Gastrocnemius medialis (tissue), 4 donors: ENCODE measurements at regions not wholly inside any gene's neighbourhood (a gene's known extent, or its start where the extent isn't known, plus 50 kb on each side); places are given as distances from the start of the nearest gene placed in this dataset.

Source experiments
- ATAC-seq, 2 donors: fragments of 150-250 bp; one replicate each; pipeline ENCODE4 v1.9.1; 2016
- DNase-seq, 2 donors: peaks; one replicate each; pipeline ENCODE4 v3.0.0-alpha.2; 2019
- H3K27ac ChIP-seq, 4 donors: fragments of 200-600 bp; sonication (generic); 1 replicate in 1 of 4; 2 replicates in 3 of 4; pipeline ENCODE4 v1.5.1; 2016 to 2018; ENCODE audit warnings: mild to moderate bottlenecking in 2 of 4, moderate library complexity in 1 of 4
- H3K27me3 ChIP-seq, 3 donors: fragments of 200-600 bp; sonication (generic) in 2 of 3; 1 replicate in 1 of 3; 2 replicates in 2 of 3; pipeline versions ENCODE4 v1.5.1 to v1.6.0; 2016 to 2019; ENCODE audit warnings: mild to moderate bottlenecking in 1 of 3, moderate library complexity in 1 of 3
- H3K36me3 ChIP-seq, 2 donors: fragments of 200-600 bp; sonication (generic) in 1 of 2; one replicate each; pipeline ENCODE4 v1.5.1; 2017 to 2018
- H3K4me1 ChIP-seq, 2 donors: fragments of 200-600 bp; sonication (generic) in 1 of 2; one replicate each; pipeline ENCODE4 v1.5.1; 2016 to 2017; ENCODE audit warnings: mild to moderate bottlenecking in 2 of 2
- H3K4me3 ChIP-seq, 4 donors: fragments of 200-600 bp; sonication (generic) in 3 of 4; 1 replicate in 1 of 4; 2 replicates in 3 of 4; pipeline ENCODE4 v1.5.1; 2016 to 2019; ENCODE audit warnings: mild to moderate bottlenecking in 2 of 4
- H3K9me3 ChIP-seq, 3 donors: fragments of 200-600 bp; sonication (generic) in 2 of 3; 1 replicate in 1 of 3; 2 replicates in 2 of 3; pipeline ENCODE4 v1.5.1; 2016 to 2019
- CTCF ChIP-seq, 5 experiments: fragments of 450-650 bp in 3 of 5; fragments of 200-600 bp in 2 of 5; sonication (generic) in 2 of 5; IDR thresholded peaks in 4 of 5; conservative IDR thresholded peaks in 1 of 5; 1 replicate in 4 of 5; 2 replicates in 1 of 5; pipeline ENCODE4 v1.5.1; 2016 to 2019; ENCODE audit warnings: antibody characterized with exemption in 5 of 5, mild to moderate bottlenecking in 3 of 5, moderate library complexity in 3 of 5
- POLR2A ChIP-seq, 2 donors: fragments of 450-650 bp; IDR thresholded peaks; one replicate each; pipeline ENCODE4 v1.6.1; 2017; ENCODE audit warnings: antibody characterized with exemption in 2 of 2, mild to moderate bottlenecking in 2 of 2, moderate library complexity in 2 of 2
- in situ Hi-C, 4 donors: fragments of 200-750 bp; cut with MboI; loops; one replicate each; pipeline versions ENCODE4 v1.15.0 to v1.8.0; 2017; ENCODE audit warnings: low sequenced_read_pairs in 4 of 4
- intact Hi-C: fragments of 100-400 bp; cut with DNase I; formaldehyde crosslinking; loops from one replicate; pipeline ENCODE4 v1.15.1; 2023; ENCODE audit warnings: low total_unique reads

DNA sequence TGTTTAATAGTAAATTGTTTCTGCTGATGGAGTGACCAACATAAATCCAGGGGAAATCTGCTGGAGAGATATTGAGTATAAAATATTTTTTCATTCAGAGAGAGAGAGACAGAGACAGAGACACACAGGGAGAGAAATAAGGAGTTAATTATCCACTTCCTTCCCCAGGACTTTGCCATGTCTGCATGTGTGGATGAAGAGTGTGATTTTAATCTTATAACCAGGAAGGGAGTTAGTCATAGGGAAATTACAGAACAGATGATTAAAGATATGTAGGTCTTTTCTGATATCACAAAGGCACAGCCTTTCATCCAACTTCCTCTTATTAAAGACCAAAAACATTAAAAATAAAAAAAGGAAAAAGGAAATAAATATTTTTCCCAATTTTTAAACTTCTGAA is 526.3 kb downstream of the SPRY1 start:
- DNase-seq (no peak), ATAC-seq (no peak)
- Histone ChIP-seq H3K36me3 (no peaks in the 10 kb centered on the region), H3K9me3 (no peaks in the 10 kb centered on the region), H3K4me1 (peaks cover 0 to 3% of the 10 kb centered on the region in 2 donors), H3K4me3 (no peak overlapping the region), H3K27ac (no peak overlapping the region), H3K27me3 (no peaks in the 10 kb centered on the region)
- TF ChIP-seq CTCF (IDR thresholded peaks at IDR 0.05 in 4 of 5, conservative IDR thresholded peaks at IDR 0.05 in 1 of 5) (no peak), POLR2A (IDR thresholded peaks at IDR 0.05) (no peak)
- in situ Hi-C loops = loop anchor here in 1 of 4 donors (25.0 kb wide), 1 partner anchor 786 kb away; no protein-coding TSS in a partner anchor
- intact Hi-C loops = no loop called here

DNA sequence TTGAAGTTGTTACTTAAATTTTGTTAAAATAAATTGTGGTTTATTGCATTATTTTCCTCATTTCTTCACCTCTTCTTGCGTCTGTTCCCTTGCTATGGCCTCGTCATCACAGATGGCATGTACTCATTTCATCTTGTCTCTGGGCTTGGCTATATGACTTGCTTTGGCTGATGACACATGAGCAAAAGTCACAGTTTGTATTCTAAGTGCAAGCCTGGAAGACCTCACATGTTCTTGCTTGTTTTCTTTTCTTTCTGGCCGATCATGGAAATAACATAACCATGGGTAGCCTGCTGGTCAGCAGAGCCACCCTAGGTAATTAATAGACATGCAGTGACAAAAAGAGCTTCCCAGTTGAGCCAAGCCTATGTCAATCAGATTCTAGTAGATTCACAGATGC is 527.9 kb downstream of the SPRY1 start:
- TF ChIP-seq POLR2A (IDR thresholded peaks at IDR 0.05) = no peak
- no peak for TF ChIP-seq CTCF (IDR thresholded peaks at IDR 0.05 in 4 of 5, conservative IDR thresholded peaks at IDR 0.05 in 1 of 5)
- no peaks in the 10 kb centered on the region for H3K27me3 ChIP-seq
- no peak overlapping the region for H3K27ac ChIP-seq
- DNase-seq (no peak), ATAC-seq (no peak)
- intact Hi-C loops (no loop called here), in situ Hi-C loops (loop anchor here in 1 of 4 donors (25.0 kb wide), 1 partner anchor 787 kb away; no protein-coding TSS in a partner anchor)
- H3K4me1 ChIP-seq = peaks cover 0 to 3% of the 10 kb centered on the region in 2 donors
- H3K36me3 ChIP-seq = no peaks in the 10 kb centered on the region
- H3K9me3 ChIP-seq = no peaks in the 10 kb centered on the region
- no peak overlapping the region for H3K4me3 ChIP-seq

GRCh38 chr4:123929565-123929964 is 533.0 kb downstream of the SPRY1 start:
- ATAC-seq (no peak), DNase-seq (no peak)
- in situ Hi-C loops (no loop called here), intact Hi-C loops (no loop called here)
- TF ChIP-seq CTCF (IDR thresholded peaks at IDR 0.05 in 4 of 5, conservative IDR thresholded peaks at IDR 0.05 in 1 of 5) = no peak
- no peak for TF ChIP-seq POLR2A (IDR thresholded peaks at IDR 0.05)
- Histone ChIP-seq H3K36me3 (no peaks in the 10 kb centered on the region), H3K4me1 (no peaks in the 10 kb centered on the region), H3K27me3 (no peaks in the 10 kb centered on the region), H3K27ac (no peak overlapping the region), H3K4me3 (no peak overlapping the region), H3K9me3 (no peaks in the 10 kb centered on the region)

- in situ Hi-C loops (no loop called here), intact Hi-C loops (no loop called here)
- no peak for TF ChIP-seq POLR2A (IDR thresholded peaks at IDR 0.05)
- TF ChIP-seq CTCF (IDR thresholded peaks at IDR 0.05 in 4 of 5, conservative IDR thresholded peaks at IDR 0.05 in 1 of 5) = no peak
- Histone ChIP-seq H3K27ac (no peak overlapping the region), H3K9me3 (no peaks in the 10 kb centered on the region), H3K36me3 (no peaks in the 10 kb centered on the region), H3K4me1 (no peaks in the 10 kb centered on the region), H3K4me3 (no peak overlapping the region), H3K27me3 (no peaks in the 10 kb centered on the region)
- ATAC-seq = no peak
- DNase-seq = no peak
These were observed 534.4 kb downstream of the SPRY1 start for GRCh38 chr4:123930996-123931395.

DNA sequence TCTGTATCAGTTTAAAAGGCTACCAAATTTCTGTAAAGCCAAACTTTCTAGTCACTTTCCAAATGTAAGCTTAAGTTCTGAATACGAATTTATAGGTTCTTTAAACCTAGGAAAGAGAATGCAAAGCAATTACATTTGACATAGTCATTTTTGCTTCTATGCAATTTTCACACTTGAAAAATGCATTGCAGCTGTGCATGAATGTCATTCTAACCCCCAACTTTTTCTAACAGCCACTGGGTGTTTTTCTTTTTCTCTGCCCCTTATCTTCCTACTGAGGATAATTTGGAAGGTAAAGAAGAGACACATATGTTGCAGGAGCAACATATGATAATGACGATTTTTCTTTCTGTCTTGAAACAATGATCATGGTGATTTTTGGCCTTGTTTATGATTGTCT is 537.5 kb downstream of the SPRY1 start:
- intact Hi-C loops = no loop called here
- in situ Hi-C loops = no loop called here
- Histone ChIP-seq H3K4me3 (no peak overlapping the region), H3K27ac (no peak overlapping the region), H3K27me3 (no peaks in the 10 kb centered on the region), H3K4me1 (peaks cover 1 to 5% of the 10 kb centered on the region in 2 donors), H3K36me3 (no peaks in the 10 kb centered on the region), H3K9me3 (no peaks in the 10 kb centered on the region)
- TF ChIP-seq POLR2A (IDR thresholded peaks at IDR 0.05) (no peak), CTCF (IDR thresholded peaks at IDR 0.05 in 4 of 5, conservative IDR thresholded peaks at IDR 0.05 in 1 of 5) (no peak)
- DNase-seq (no peak), ATAC-seq (no peak)
